Left lung (tissue), 4 donors: ENCODE measurements at regions not wholly inside any gene's neighbourhood (a gene's known extent, or its start where the extent isn't known, plus 50 kb on each side); places are given as distances from the start of the nearest gene placed in this dataset.

Experiments used
- ATAC-seq: fragments of 200-7000 bp; cut with Tn5 transposase; one replicate; pipeline ENCODE4 v1.9.1; 2020; ENCODE audit warnings: moderate library complexity
- DNase-seq, 4 donors: peaks; one replicate each; pipeline ENCODE4 v3.0.0-alpha.2; 2013 to 2020
- H3K27ac ChIP-seq, 2 donors: fragments of 200-600 bp; sonication (generic) in 1 of 2; one replicate each; pipeline versions ENCODE4 v1.5.0 to v1.8.0; 2020 to 2021
- H3K27me3 ChIP-seq, 2 donors: fragments of 200-600 bp; sonication (generic) in 1 of 2; one replicate each; pipeline versions ENCODE4 v1.5.0 to v1.8.0; 2020 to 2021
- H3K36me3 ChIP-seq, 2 donors: fragments of 200-600 bp; sonication (generic) in 1 of 2; one replicate each; pipeline versions ENCODE4 v1.5.0 to v1.8.0; 2020 to 2021
- H3K4me1 ChIP-seq, 2 donors: fragments of 200-600 bp; one replicate each; pipeline ENCODE4 v1.8.0; 2021
- H3K4me3 ChIP-seq, 2 donors: fragments of 200-600 bp; sonication (generic) in 1 of 2; one replicate each; pipeline versions ENCODE4 v1.5.0 to v1.8.0; 2020 to 2021; ENCODE audit warnings: mild to moderate bottlenecking in 1 of 2
- H3K9me3 ChIP-seq, 2 donors: fragments of 200-600 bp; sonication (generic) in 1 of 2; one replicate each; pipeline versions ENCODE4 v1.5.0 to v1.8.0; 2020 to 2021
- intact Hi-C, 2 donors: fragments of 100-400 bp; cut with DNase I; formaldehyde crosslinking; loops; one replicate each; pipeline versions ENCODE4 v1.11.2 to v1.14.2; 2022
- TF ChIP-seq, protein P1 (sequence below), 2 donors: fragments of 200-600 bp; sonication (generic) in 1 of 2; IDR thresholded peaks; one replicate each; pipeline versions ENCODE4 v1.5.0 to v1.8.0; 2021; ENCODE audit warnings: antibody characterized with exemption in 2 of 2
- donor health status: DM: no; HTN: yes; CAD: no.
- donor health status: DM: no; HTN: no; CAD: no.

DNA sequence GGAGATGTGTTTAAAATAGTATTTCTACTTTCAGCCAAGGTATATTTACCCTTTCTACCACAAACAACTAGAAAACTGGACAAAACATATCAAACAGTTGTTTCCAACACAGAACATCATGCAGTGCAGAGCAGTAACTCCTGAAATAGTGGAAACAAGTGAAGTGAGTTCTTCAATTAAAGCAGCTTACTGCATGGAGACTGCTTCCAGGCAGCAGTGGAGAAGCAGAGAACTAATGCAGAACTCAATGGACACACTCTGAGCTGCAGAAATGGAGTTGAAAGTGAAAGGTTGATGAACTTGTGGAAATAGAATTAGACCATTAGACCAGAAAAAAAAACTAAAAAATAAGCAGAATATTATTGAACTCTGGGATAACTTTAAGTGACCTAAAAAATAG lies 478.9 kb downstream of the CNTN6 start:
- TF ChIP-seq, protein P1, sequence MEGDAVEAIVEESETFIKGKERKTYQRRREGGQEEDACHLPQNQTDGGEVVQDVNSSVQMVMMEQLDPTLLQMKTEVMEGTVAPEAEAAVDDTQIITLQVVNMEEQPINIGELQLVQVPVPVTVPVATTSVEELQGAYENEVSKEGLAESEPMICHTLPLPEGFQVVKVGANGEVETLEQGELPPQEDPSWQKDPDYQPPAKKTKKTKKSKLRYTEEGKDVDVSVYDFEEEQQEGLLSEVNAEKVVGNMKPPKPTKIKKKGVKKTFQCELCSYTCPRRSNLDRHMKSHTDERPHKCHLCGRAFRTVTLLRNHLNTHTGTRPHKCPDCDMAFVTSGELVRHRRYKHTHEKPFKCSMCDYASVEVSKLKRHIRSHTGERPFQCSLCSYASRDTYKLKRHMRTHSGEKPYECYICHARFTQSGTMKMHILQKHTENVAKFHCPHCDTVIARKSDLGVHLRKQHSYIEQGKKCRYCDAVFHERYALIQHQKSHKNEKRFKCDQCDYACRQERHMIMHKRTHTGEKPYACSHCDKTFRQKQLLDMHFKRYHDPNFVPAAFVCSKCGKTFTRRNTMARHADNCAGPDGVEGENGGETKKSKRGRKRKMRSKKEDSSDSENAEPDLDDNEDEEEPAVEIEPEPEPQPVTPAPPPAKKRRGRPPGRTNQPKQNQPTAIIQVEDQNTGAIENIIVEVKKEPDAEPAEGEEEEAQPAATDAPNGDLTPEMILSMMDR (IDR thresholded peaks at IDR 0.05) = no peak
- intact Hi-C loops = no loop called here
- Histone ChIP-seq H3K4me1 (no peaks in the 10 kb centered on the region), H3K27me3 (no peaks in the 10 kb centered on the region), H3K9me3 (no peaks in the 10 kb centered on the region), H3K36me3 (no peaks in the 10 kb centered on the region), H3K4me3 (no peak overlapping the region), H3K27ac (no peak overlapping the region)
- no peak for ATAC-seq
- no peak for DNase-seq

DNA sequence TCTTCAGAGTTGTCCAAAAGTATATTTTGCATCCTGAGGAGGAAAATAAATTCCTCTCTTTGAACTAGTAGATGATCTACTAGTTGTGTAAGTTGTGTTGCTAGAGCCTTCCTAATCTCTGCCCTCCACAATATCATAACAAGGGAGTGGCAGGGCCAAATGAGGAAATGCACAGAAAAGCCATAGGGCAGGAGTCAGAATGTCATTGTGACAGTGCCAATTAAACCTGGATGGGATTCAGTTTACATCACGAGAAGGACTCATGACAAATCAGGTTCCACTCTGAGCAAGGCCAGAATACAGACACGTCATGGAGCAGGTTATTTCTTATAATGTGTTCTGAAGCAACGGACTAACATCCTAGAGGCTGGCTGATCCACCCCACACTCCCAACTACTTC lies 483.2 kb downstream of the CNTN6 start:
- H3K9me3 ChIP-seq = no peaks in the 10 kb centered on the region
- H3K4me3 ChIP-seq = no peak overlapping the region
- intact Hi-C loops = no loop called here
- ATAC-seq (no peak), DNase-seq (no peak)
- H3K4me1 ChIP-seq = no peaks in the 10 kb centered on the region
- no peaks in the 10 kb centered on the region for H3K27me3 ChIP-seq
- no peaks in the 10 kb centered on the region for H3K36me3 ChIP-seq
- TF ChIP-seq, protein P1 (IDR thresholded peaks at IDR 0.05) = no peak
- H3K27ac ChIP-seq = no peak overlapping the region

DNA sequence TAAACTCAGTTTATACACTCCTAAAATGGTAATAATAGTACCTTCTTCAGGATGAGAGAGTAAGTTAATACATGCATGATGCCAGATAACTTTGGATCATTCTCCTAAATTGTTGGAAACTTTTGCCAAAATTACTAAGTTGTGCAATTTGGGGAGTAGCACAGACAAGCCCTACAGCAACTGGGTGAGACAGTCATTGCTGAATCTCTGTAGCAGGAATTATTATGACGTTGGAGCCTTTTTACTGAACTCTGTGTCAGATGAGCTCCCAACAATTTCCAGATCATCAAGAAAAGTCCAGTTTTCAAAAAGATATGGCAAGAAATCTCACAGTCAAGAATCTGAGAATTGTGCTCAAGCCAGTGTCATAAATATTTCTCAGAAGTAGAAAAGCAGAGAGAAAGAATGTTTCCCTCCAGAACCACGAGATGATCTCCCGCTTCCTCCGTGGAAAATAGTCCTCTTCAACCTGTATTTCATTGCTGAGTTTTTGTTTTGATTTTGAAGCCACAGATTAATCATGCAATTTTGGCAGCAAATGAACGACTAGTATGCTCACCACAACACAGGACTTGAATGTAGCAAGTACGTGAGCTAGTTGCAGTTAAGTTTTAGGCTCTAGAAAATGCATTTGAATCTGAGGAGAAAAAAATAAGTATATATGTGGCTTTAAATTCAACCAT lies 485.4 kb downstream of the CNTN6 start:
- H3K36me3 ChIP-seq = no peaks in the 10 kb centered on the region
- H3K4me1 ChIP-seq = no peaks in the 10 kb centered on the region
- H3K27me3 ChIP-seq = no peaks in the 10 kb centered on the region
- TF ChIP-seq, protein P1 (IDR thresholded peaks at IDR 0.05) = no peak
- intact Hi-C loops = no loop called here
- ATAC-seq = no peak
- H3K9me3 ChIP-seq = peaks cover 0 to 12% of the 10 kb centered on the region in 2 donors
- H3K4me3 ChIP-seq = no peak overlapping the region
- H3K27ac ChIP-seq = no peak overlapping the region
- peak in 1 of 4 donors; percentile 3 for DNase-seq

DNA sequence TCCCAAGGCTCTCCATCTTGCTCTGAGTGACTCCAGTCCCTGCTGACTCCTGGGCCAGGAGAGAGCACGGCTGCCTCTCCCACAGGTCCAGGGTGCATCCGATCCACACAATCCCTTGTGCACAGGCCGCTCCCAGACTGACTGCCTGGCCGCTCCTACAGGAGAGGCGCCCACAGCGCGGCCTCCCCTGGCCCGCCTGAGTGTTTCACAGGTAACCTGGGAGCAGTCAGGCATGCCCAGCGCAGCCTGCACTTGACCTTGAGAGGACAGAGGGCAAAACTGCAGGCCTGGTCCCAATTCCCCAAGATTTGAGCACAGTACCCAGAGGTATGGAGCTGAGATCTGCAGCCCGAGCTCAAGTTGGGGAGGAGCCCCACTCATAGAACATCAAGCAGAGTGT lies 490.2 kb downstream of the CNTN6 start:
- intact Hi-C loops = no loop called here
- ATAC-seq = no peak
- TF ChIP-seq, protein P1 (IDR thresholded peaks at IDR 0.05) = no peak

DNA sequence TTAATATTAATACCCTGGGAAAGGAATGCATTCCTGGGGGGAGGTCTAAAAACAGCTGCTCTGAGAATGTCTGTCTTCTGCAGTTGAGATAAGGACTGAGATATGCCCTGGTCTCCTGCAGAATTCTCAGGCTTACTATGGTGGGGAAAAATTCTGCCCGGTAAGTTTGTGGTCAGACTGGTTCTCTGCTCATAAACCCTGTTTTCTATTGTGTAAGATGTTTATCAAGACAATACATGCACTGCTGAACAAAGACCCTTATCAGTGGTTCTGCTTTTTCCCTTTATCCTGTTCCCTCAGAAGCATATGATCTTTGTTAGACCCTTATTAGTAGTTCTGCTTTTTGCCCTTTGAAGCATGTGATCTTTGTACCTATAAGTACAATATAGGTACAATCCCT lies 494.6 kb downstream of the CNTN6 start:
- Histone ChIP-seq H3K9me3 (peaks cover 0 to 41% of the 10 kb centered on the region in 2 donors), H3K27me3 (no peaks in the 10 kb centered on the region), H3K36me3 (no peaks in the 10 kb centered on the region), H3K27ac (no peak overlapping the region), H3K4me1 (no peaks in the 10 kb centered on the region), H3K4me3 (no peak overlapping the region)
- intact Hi-C loops = no loop called here
- DNase-seq = no peak
- ATAC-seq = no peak
- TF ChIP-seq, protein P1 (IDR thresholded peaks at IDR 0.05) = no peak

More for the DNA sequence above, 490.2 kb downstream of the CNTN6 start:
- no peak overlapping the region for H3K4me3 ChIP-seq
- no peaks in the 10 kb centered on the region for H3K36me3 ChIP-seq
- H3K4me1 ChIP-seq = no peaks in the 10 kb centered on the region
- peaks cover 0 to 24% of the 10 kb centered on the region in 2 donors for H3K9me3 ChIP-seq
- H3K27me3 ChIP-seq = no peaks in the 10 kb centered on the region
- DNase-seq = peak in 1 of 4 donors; percentile 69
- no peak overlapping the region for H3K27ac ChIP-seq
